ENCODE measurements at regions not wholly inside any gene's neighbourhood (a gene's known extent, or its start where the extent isn't known, plus 50 kb on each side); places are given as distances from the start of the nearest gene placed in this dataset.

- TF ChIP-seq ZNF462 (CRISPR knock-in tag; IDR thresholded peaks at IDR 0.05) (no peak), JUNB (IDR thresholded peaks at IDR 0.05; ENCODE audit: unreplicated experiment) (no peak), ZNF114 (CRISPR knock-in tag; IDR thresholded peaks at IDR 0.05) (no peak), EZH2 (IDR thresholded peaks at IDR 0.05; ENCODE audit: low read depth, unreplicated experiment) (peak; percentile 74), ZNF331 (CRISPR knock-in tag; IDR thresholded peaks at IDR 0.05; ENCODE audit: low read depth) (no peak)
Measured at GRCh38 chr6:166007349-166008263, 160.0 kb downstream of the TBXT start (continued).

GRCh38 chr6:166006900-166007301 is 160.8 kb downstream of the TBXT start:
- H2AFZ ChIP-seq, result no peak overlapping the region
- no peak for DNase-seq (ENCODE audit: low spot score)
- H3K27ac ChIP-seq (ENCODE audit: low read depth), result no peak overlapping the region
- Mint-ChIP-seq H3K36me3 (ENCODE audit: low read depth) (no peaks in the 10 kb centered on the region; the same call in 2 of the 3 replicates), H3K9me3 (no peaks in the 10 kb centered on the region), H3K4me1 (peaks cover 35% of the 10 kb centered on the region), H3K27ac (no peak overlapping the region), H3K27me3 (ENCODE audit: insufficient read depth, low read depth, poor library complexity) (peaks cover 74% of the 10 kb centered on the region), H3K4me3 (no peak overlapping the region)
- no peaks in the 10 kb centered on the region for H3K9me2 ChIP-seq (ENCODE audit: insufficient read depth)
- H3K79me2 ChIP-seq (replicated peaks; ENCODE audit: insufficient read depth), result no peaks in the 10 kb centered on the region
- H3K36me3 ChIP-seq (ENCODE audit: insufficient read depth), result no peaks in the 10 kb centered on the region
- peaks cover 8% of the 10 kb centered on the region; the same call in 1 of the 2 replicates for H4K20me1 ChIP-seq (replicated peaks; ENCODE audit: insufficient read depth)
- peak overlapping the region; percentile 51; the same call in 1 of the 2 replicates for H3K4me3 ChIP-seq
- no peak for ATAC-seq
- H3K4me1 ChIP-seq (ENCODE audit: insufficient read depth), result peaks cover 29% of the 10 kb centered on the region
- peaks cover 93% of the 10 kb centered on the region for H3K27me3 ChIP-seq (ENCODE audit: insufficient read depth)
- H3F3A ChIP-seq (replicated peaks; ENCODE audit: low read depth), result no peaks in the 10 kb centered on the region
- TF ChIP-seq CTCF (conservative IDR thresholded peaks at IDR 0.05; ENCODE audit: low read depth in 2 of 2), result no peak
- TF ChIP-seq CREB1 (CRISPR knock-in tag; IDR thresholded peaks at IDR 0.05; ENCODE audit: low read depth), result no peak
- H3K4me2 ChIP-seq, result peak overlapping the region; percentile 80

All from GM23338 (cell line).